SK-N-SH (cell line): ENCODE measurements at regions not wholly inside any gene's neighbourhood (a gene's known extent, or its start where the extent isn't known, plus 50 kb on each side); places are given as distances from the start of the nearest gene placed in this dataset.

Source experiments
- CTCF ChIA-PET: fragments of 300-600, 350-600 bp; formaldehyde crosslinking; extraction: SDS; loops from one replicate; lab custom pipeline; 2021; lab: Yijun Ruan, JAX
- POLR2A ChIA-PET: fragments of 350-600 bp; sonication (Branson Sonifier 250); formaldehyde crosslinking; extraction: SDS; loops from one replicate; lab custom pipeline; 2020; ENCODE audit warnings: antibody characterized with exemption, inconsistent platforms; lab: Yijun Ruan, JAX
- DNase-seq: peaks from one replicate; pipeline ENCODE4 v3.0.0; 2012
- H2AFZ ChIP-seq: fragments of 200-600 bp; sonication (generic); 2 replicates; pipeline ENCODE4 v1.8.1; 2016; ENCODE audit warnings: antibody characterized with exemption, mild to moderate bottlenecking, low read depth
- H3F3A ChIP-seq: fragments of 200-600 bp; sonication (generic); replicated peaks from 2 replicates; pipeline ENCODE3; 2016; ENCODE audit warnings: antibody characterized with exemption, mild to moderate bottlenecking; ENCODE audit not compliant: insufficient read depth
- H3K27ac ChIP-seq, 2 experiments: fragments of 200-500 bp in 1 of 2; fragments of 200-600 bp in 1 of 2; sonication (Bioruptor generic) in 1 of 2; sonication (generic), shearing (Covaris generic) in 1 of 2; 2 replicates each; pipeline versions ENCODE4 v1.5.1 to v1.6.1; 2014 to 2016; ENCODE audit warnings: low read depth in 2 of 2, inconsistent platforms in 1 of 2, low read length in 1 of 2, mild to moderate bottlenecking in 1 of 2, mixed read lengths in 1 of 2
- H3K27me3 ChIP-seq: fragments of 200-600 bp; sonication (generic), shearing (Covaris generic); 2 replicates; pipeline ENCODE4 v1.6.1; 2016; ENCODE audit warnings: mixed run types; ENCODE audit not compliant: insufficient read depth
- H3K36me3 ChIP-seq, 2 experiments: fragments of 200-500 bp in 1 of 2; fragments of 200-600 bp in 1 of 2; sonication (Bioruptor generic) in 1 of 2; sonication (generic) in 1 of 2; replicated peaks in 1 of 2; 2 replicates each; pipeline versions ENCODE3 to v1.5.1; 2014 to 2016; ENCODE audit warnings: low read length in 1 of 2, mild to moderate bottlenecking in 1 of 2; ENCODE audit not compliant: insufficient read depth in 2 of 2, control insufficient read depth in 1 of 2
- H3K4me1 ChIP-seq, 2 experiments: fragments of 200-500 bp in 1 of 2; fragments of 200-600 bp in 1 of 2; sonication (Bioruptor generic) in 1 of 2; sonication (generic), shearing (Covaris generic) in 1 of 2; 2 replicates each; pipeline versions ENCODE4 v1.5.1 to v1.6.1; 2014 to 2016; ENCODE audit warnings: low read depth in 1 of 2, low read length in 1 of 2, mixed run types in 1 of 2; ENCODE audit not compliant: insufficient read depth in 2 of 2, control insufficient read depth in 1 of 2
- H3K4me2 ChIP-seq: fragments of 200-600 bp; sonication (generic), shearing (Covaris generic); 2 replicates; pipeline ENCODE4 v1.6.1; 2017; ENCODE audit warnings: mixed run types
- H3K4me3 ChIP-seq, 2 experiments: fragments of 200-500 bp in 1 of 2; fragments of 200-600 bp in 1 of 2; sonication (Bioruptor generic) in 1 of 2; sonication (generic), shearing (Covaris generic) in 1 of 2; 2 replicates each; pipeline versions ENCODE4 v1.5.1 to v1.8.1; 2014 to 2016; ENCODE audit warnings: low read depth in 2 of 2, inconsistent platforms in 1 of 2, low read length in 1 of 2, mild to moderate bottlenecking in 1 of 2, mixed read lengths in 1 of 2, moderate library complexity in 1 of 2
- H3K79me2 ChIP-seq: fragments of 200-600 bp; sonication (generic); 2 replicates; pipeline ENCODE4 v1.8.1; 2017; ENCODE audit warnings: mild to moderate bottlenecking; ENCODE audit not compliant: insufficient read depth
- H3K9ac ChIP-seq: fragments of 200-600 bp; sonication (generic); 2 replicates; pipeline ENCODE4 v1.6.1; 2017; ENCODE audit warnings: mixed run types
- H3K9me2 ChIP-seq: fragments of 200-600 bp; sonication (generic); 2 replicates; pipeline ENCODE4 v1.6.1; 2017; ENCODE audit warnings: mixed run types
- H3K9me3 ChIP-seq: fragments of 200-600 bp; sonication (generic); 2 replicates; pipeline ENCODE4 v1.6.1; 2017; ENCODE audit warnings: mixed run types, mild to moderate bottlenecking, moderate library complexity
- H4K20me1 ChIP-seq: fragments of 200-600 bp; sonication (generic); 2 replicates; pipeline ENCODE4 v1.6.1; 2017; ENCODE audit warnings: mild to moderate bottlenecking, mixed run types; ENCODE audit not compliant: insufficient read depth
- ELF1 ChIP-seq: IDR thresholded peaks from 2 replicates; pipeline ENCODE4 v1.4.0; 2012
- GATA2 ChIP-seq: sonication (generic); formaldehyde crosslinking; IDR thresholded peaks from 2 replicates; pipeline ENCODE4 v1.5.0; 2020; ENCODE audit warnings: mild to moderate bottlenecking, missing genetic modification reagents
- MXI1 ChIP-seq: IDR thresholded peaks from 2 replicates; pipeline ENCODE4 v1.6.1; 2012; ENCODE audit warnings: mild to moderate bottlenecking, low read depth, low read length, improper control_type of control experiment
- RFX5 ChIP-seq: IDR thresholded peaks from 2 replicates; pipeline ENCODE4 v1.6.1; 2012; ENCODE audit warnings: mild to moderate bottlenecking, improper control_type of control experiment, low read length
- TEAD4 ChIP-seq: IDR thresholded peaks from 2 replicates; pipeline ENCODE4 v1.4.0; 2012; ENCODE audit warnings: mild to moderate bottlenecking, borderline replicate concordance; ENCODE audit not compliant: insufficient read depth
- whole genome bisulfite sequencing: methylation state at CpG from one replicate; pipeline ENCODE4 v1.1.6; 2017; ENCODE audit warnings: low lambda C conversion rate; 5-methylcytosine and 5-hydroxymethylcytosine counted together
- TF ChIP-seq, protein P1 (sequence below): fragments of 150-350 bp; IDR thresholded peaks from 2 replicates; pipeline ENCODE4 v1.6.1; 2016; ENCODE audit warnings: mild to moderate bottlenecking, low read depth, low read length
- TF ChIP-seq, protein P2 (sequence below): IDR thresholded peaks from 2 replicates; pipeline ENCODE4 v1.6.1; 2012; ENCODE audit warnings: mild to moderate bottlenecking, low read depth, low read length, moderate library complexity
- TF ChIP-seq, protein P3 (sequence below): IDR thresholded peaks from 2 replicates; pipeline ENCODE4 v1.4.0; 2012; ENCODE audit warnings: low read depth, borderline replicate concordance
- TF ChIP-seq, protein P4 (sequence below): IDR thresholded peaks from 2 replicates; pipeline ENCODE4; 2012
- TF ChIP-seq, protein P5 (sequence below): fragments of 150-350 bp; IDR thresholded peaks from 2 replicates; pipeline ENCODE4 v1.6.1; 2017; ENCODE audit warnings: antibody characterized with exemption, low read length, low read depth, borderline replicate concordance
- TF ChIP-seq, protein P6 (sequence below): IDR thresholded peaks from 2 replicates; pipeline ENCODE4 v1.4.0; 2012; ENCODE audit warnings: low read depth, borderline replicate concordance

DNA sequence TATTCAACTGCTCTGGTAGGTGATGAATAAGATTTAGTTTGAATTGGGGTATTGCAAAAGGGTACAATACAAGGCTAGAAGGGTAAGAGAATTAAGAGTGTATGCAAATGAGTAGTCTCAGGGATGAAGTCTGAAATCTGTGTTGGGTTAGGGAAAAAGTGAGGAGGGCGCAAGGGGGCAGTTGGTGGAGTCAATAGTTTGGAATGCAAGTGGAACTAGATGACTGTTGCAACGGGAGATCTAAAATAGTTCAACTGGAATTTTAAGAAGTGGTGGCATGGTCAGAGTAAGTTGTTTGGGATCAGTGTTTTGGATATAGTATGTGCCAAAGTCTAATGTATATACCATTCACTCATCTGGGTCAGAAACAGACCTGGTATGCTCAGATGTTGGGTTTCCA lies 329.6 kb downstream of the GJA1 start:
- Histone ChIP-seq H3K4me2 (no peak overlapping the region), H2AFZ (no peak overlapping the region), H3F3A (no peaks in the 10 kb centered on the region), H4K20me1 (no peaks in the 10 kb centered on the region), H3K4me1 (no peaks in the 10 kb centered on the region), H3K27me3 (no peaks in the 10 kb centered on the region), H3K27ac (no peak overlapping the region), H3K9me2 (no peaks in the 10 kb centered on the region), H3K36me3 (no peaks in the 10 kb centered on the region), H3K79me2 (no peaks in the 10 kb centered on the region), H3K9me3 (no peaks in the 10 kb centered on the region), H3K4me3 (no peak overlapping the region), H3K9ac (no peak overlapping the region)
- TF ChIP-seq, protein P1, sequence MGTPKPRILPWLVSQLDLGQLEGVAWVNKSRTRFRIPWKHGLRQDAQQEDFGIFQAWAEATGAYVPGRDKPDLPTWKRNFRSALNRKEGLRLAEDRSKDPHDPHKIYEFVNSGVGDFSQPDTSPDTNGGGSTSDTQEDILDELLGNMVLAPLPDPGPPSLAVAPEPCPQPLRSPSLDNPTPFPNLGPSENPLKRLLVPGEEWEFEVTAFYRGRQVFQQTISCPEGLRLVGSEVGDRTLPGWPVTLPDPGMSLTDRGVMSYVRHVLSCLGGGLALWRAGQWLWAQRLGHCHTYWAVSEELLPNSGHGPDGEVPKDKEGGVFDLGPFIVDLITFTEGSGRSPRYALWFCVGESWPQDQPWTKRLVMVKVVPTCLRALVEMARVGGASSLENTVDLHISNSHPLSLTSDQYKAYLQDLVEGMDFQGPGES = no peak
- TF ChIP-seq ELF1 = no peak
- TF ChIP-seq MXI1 = no peak
- TF ChIP-seq GATA2 (CRISPR knock-in tag) = no peak
- TF ChIP-seq, protein P2, sequence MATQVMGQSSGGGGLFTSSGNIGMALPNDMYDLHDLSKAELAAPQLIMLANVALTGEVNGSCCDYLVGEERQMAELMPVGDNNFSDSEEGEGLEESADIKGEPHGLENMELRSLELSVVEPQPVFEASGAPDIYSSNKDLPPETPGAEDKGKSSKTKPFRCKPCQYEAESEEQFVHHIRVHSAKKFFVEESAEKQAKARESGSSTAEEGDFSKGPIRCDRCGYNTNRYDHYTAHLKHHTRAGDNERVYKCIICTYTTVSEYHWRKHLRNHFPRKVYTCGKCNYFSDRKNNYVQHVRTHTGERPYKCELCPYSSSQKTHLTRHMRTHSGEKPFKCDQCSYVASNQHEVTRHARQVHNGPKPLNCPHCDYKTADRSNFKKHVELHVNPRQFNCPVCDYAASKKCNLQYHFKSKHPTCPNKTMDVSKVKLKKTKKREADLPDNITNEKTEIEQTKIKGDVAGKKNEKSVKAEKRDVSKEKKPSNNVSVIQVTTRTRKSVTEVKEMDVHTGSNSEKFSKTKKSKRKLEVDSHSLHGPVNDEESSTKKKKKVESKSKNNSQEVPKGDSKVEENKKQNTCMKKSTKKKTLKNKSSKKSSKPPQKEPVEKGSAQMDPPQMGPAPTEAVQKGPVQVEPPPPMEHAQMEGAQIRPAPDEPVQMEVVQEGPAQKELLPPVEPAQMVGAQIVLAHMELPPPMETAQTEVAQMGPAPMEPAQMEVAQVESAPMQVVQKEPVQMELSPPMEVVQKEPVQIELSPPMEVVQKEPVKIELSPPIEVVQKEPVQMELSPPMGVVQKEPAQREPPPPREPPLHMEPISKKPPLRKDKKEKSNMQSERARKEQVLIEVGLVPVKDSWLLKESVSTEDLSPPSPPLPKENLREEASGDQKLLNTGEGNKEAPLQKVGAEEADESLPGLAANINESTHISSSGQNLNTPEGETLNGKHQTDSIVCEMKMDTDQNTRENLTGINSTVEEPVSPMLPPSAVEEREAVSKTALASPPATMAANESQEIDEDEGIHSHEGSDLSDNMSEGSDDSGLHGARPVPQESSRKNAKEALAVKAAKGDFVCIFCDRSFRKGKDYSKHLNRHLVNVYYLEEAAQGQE = no peak
- TF ChIP-seq, protein P3, sequence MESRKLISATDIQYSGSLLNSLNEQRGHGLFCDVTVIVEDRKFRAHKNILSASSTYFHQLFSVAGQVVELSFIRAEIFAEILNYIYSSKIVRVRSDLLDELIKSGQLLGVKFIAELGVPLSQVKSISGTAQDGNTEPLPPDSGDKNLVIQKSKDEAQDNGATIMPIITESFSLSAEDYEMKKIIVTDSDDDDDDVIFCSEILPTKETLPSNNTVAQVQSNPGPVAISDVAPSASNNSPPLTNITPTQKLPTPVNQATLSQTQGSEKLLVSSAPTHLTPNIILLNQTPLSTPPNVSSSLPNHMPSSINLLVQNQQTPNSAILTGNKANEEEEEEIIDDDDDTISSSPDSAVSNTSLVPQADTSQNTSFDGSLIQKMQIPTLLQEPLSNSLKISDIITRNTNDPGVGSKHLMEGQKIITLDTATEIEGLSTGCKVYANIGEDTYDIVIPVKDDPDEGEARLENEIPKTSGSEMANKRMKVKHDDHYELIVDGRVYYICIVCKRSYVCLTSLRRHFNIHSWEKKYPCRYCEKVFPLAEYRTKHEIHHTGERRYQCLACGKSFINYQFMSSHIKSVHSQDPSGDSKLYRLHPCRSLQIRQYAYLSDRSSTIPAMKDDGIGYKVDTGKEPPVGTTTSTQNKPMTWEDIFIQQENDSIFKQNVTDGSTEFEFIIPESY = no peak
- TF ChIP-seq, protein P4, sequence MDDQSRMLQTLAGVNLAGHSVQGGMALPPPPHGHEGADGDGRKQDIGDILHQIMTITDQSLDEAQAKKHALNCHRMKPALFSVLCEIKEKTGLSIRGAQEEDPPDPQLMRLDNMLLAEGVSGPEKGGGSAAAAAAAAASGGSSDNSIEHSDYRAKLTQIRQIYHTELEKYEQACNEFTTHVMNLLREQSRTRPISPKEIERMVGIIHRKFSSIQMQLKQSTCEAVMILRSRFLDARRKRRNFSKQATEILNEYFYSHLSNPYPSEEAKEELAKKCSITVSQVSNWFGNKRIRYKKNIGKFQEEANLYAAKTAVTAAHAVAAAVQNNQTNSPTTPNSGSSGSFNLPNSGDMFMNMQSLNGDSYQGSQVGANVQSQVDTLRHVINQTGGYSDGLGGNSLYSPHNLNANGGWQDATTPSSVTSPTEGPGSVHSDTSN = no peak
- TF ChIP-seq, protein P5, sequence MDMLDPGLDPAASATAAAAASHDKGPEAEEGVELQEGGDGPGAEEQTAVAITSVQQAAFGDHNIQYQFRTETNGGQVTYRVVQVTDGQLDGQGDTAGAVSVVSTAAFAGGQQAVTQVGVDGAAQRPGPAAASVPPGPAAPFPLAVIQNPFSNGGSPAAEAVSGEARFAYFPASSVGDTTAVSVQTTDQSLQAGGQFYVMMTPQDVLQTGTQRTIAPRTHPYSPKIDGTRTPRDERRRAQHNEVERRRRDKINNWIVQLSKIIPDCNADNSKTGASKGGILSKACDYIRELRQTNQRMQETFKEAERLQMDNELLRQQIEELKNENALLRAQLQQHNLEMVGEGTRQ = no peak
- TF ChIP-seq, protein P6, sequence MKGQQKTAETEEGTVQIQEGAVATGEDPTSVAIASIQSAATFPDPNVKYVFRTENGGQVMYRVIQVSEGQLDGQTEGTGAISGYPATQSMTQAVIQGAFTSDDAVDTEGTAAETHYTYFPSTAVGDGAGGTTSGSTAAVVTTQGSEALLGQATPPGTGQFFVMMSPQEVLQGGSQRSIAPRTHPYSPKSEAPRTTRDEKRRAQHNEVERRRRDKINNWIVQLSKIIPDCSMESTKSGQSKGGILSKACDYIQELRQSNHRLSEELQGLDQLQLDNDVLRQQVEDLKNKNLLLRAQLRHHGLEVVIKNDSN = no peak
- no peak for TF ChIP-seq RFX5
- TF ChIP-seq TEAD4 = no peak
- DNase-seq = no peak
- ChIA-PET CTCF (no interaction called here), POLR2A (no interaction called here)
- WGBS = 91% methylated on average over 2 of the region's 2 CpGs
